COR-L47 (cell line): ENCODE measurements at regions not wholly inside any gene's neighbourhood (a gene's known extent, or its start where the extent isn't known, plus 50 kb on each side); places are given as distances from the start of the nearest gene placed in this dataset.
"Not testable (repeated sequence)": the region's sequence is repeated elsewhere in the genome, so short reads cannot be mapped to it uniquely, and the experiment has no call there.

Experiments used
- DNase-seq: peaks from one replicate; lab custom pipeline; 2025; lab: John Stamatoyannopoulos, UW

DNA sequence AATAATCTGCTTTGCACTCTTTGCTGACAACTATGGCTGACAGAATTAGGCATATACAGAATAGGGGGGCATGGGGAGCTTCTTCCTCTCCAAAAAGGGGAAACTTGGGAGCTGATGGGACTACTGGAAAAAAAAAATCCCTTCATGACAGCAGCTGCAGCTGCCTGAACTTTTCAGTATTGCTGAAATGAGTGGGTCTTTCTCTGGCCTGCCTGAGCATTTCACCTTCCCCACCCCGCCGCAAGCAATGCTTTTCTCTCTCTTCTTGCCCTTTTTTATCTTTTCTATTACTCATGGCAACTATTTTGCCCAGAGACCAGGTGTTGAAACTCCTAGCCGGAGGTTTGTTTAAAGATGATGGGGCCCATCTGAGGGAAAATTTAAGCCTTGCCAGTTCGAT is 244.9 kb downstream of the SEMA3D start:
- DNase-seq: no peak

DNA sequence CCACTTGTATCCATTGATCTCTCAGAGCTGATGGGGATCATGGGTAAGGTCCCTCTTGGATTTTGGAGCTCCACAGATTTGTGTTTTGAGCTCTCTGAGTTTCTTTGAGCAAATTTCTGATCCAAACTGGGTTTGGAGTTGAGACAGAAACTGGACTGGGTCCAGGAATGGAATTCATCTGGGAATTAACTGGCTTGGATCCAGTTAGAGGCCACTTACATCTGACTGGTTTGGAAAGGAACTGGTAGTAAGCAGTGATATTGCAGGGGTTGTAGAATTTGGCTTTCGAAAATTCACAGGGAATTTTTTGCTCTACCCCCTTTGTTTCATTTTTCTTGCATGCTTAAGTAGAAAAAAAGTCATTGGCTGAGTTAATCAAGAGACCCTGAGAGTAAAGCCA is 245.6 kb downstream of the SEMA3D start:
- no peak for DNase-seq

DNA sequence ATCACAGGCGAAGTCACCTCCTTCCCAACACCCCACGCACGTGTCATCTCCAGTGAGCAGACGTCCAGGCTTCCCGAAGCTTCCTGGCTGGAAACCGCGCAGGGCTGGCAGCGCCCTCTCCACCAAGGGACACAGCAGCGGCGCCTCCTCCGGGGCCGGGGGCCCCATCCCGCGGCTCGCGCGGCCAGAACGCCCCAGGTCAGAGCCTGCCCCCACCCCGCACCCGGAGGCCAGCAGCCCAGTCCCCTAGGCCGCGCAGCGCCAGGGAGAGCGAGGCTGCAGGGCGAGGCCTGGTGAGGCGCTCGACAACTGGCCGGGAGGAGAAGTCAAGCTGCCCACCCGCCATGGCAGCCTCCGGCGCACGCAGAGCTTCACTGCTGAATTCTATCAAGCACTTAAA is 247.0 kb downstream of the SEMA3D start:
- no peak for DNase-seq

DNA sequence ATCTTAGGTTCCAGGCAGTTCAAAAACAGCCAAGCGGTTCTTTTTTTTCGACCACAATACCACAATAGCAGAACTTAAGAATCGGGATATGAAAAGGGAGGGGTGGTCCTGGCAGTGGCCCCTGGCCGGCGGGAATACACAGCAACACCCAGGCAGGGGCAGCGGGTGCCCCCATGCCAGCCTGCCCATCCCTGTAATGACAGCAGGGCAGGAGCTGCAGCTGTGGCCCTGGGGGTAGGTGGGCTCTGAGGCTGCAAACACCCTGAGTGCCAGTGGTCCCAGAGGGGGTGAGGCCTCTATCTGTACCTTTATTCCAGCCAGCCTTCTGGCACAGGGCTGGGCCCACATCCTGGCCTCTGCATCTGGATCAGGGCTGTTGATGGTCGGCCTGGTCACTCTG is 247.4 kb downstream of the SEMA3D start:
- no peak for DNase-seq

DNA sequence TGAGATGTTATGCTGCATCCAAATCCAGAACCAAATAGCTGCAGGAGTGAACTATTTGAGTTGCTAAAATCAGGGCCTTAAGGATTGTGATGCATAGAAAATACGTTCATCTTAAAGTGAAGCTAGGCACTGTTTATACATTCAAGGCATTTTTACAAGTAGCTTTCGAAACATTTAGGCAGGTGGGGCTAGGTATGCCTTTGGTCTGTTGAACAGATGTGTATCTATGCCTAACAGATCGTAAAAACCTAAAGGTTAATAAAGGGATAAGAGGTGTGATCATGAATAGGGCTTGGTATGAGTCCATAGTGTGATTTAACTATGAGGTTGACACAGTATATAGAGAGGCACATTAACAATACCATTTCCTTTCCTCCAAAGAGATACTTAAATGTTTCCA is 262.5 kb downstream of the SEMA3D start:
- DNase-seq: no peak

DNA sequence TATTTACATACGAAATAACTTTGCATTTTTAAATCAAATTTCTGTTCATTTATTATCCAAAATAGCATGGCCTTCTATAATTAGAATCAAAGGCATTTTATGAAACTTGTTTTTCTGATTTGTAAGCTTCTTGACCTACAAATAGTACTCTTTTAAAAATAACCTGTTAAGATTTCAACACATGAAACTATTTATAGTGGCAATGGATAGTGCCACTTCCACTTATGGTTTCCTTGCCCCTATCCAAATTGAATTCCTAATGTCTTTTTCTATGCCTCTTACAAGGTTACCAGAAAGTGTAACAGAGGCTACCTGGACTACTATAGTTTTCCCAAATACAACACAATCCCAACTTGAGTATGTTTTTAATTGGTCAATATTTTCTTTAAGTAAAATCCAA is 263.5 kb downstream of the SEMA3D start:
- DNase-seq: no peak

DNA sequence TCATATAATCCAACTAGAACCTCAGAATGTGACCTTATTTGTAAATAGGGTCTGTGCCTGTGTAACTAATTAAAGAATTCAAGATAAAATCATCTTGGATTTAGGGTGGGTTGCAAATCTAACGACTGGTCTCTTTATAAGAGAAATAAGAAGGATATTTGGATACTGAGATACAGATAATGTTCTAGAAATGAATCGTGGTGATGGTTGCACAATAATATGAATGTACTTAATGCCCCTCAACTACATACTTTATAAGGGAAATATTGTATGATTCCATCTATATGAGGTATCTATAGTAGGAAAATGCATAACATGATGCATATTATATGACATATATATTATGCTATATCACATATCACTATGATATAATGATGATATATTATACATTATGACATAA is 265.7 kb downstream of the SEMA3D start:
- no peak for DNase-seq

DNA sequence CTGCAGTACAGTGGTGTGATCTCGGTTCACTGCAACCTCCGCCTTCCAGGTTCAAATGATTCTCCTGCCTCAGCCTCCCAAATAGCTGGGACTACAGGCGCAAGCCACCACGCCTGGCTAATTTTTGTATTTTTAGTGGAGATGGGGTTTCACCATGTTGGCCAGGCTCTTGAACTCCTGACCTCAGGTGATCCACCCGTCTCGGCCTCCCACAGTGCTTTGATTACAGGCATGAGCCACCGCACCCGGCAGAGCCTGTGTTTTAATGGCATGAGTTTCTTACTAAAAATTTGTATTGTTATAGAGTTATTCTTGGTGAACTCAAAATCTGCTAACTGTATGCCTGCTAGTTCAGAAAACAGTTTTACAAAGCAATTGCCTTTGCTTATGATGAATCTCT is 269.9 kb downstream of the SEMA3D start:
- DNase-seq: not testable (repeated sequence)

DNA sequence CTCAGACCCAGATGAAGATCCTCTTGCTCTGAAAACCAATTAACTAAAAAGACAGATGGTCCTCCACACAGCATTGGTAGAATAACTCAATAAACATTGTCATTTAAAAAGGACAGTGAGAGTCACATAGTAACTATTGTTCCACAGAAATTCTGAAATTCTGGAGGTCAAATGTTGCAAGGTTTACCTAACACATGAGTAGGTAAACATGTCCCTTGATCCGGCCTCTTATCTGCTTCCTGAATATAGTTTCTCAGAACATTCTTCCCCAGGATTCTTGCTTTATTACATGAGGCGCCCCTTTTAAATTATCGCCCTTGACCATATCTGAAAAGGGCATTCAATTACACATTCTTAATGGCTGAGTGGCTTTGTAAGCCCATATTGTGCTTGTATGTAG is 270.7 kb downstream of the SEMA3D start:
- DNase-seq: no peak

DNA sequence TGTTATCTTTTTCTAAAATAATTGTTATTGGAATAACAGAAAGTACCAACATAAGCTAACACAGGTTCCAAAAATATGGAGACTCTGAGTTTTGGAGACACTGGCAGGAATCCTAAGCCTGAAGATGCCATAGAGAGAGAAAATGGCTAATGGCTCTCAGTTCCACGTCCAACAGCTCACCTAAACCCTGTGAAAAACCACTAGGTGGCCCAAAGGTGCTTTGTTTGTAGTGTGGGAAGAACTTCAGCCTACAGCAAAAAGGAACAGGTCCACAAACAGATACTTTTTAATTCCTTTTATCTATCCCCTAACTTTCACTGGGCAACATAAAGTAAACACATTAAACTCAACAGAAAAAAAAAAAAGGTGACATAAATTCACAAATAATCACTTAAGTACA is 272.3 kb downstream of the SEMA3D start:
- DNase-seq: peak; percentile 2

DNA sequence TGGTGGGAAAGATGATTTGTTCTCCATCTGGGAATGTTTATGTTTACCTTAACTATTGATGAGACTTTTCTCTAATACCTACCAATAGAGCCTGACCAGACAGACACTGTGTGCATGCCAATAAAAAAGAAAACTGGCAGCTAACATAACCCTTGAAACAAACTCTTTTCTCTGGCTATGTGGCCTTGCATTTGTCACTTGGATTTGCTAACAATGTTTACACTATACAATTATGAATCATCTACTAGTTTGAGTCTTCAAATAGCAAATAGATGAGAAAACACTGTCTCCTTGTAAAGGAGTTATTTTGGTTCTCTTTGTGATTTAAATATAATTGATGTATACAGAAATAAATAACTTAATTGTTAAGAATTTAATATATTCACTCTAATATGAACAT is 273.1 kb downstream of the SEMA3D start:
- no peak for DNase-seq

DNA sequence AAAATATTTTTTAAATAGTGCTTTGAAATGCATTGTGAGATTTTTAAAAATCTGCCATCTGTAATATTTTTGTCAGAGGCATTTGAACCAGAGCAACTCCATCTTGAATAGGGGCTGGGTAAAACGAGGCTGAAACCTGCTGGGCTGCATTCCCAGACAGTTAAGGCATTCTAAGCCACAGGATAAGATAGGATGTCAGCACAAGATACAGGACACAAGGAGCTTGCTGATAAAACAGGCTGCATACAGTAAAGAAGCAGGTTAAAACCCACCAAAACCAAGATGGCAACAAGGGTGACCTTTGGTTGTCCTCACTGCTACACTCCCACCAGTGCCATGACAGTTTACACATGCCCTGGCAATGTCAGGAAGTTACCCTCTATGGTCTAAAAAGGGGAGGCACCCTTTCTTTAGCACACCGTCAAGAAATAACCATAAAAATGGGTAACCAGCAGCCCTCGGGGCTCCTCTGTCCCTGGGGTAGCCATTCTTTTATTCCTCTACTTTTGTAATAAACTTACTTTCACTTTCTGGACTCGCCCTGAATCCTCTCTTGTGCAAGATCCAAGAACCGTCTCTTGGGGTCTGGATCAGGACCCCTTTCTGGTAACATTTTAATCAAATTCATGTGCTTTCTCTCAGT is 273.7 kb downstream of the SEMA3D start:
- DNase-seq: no peak

DNA sequence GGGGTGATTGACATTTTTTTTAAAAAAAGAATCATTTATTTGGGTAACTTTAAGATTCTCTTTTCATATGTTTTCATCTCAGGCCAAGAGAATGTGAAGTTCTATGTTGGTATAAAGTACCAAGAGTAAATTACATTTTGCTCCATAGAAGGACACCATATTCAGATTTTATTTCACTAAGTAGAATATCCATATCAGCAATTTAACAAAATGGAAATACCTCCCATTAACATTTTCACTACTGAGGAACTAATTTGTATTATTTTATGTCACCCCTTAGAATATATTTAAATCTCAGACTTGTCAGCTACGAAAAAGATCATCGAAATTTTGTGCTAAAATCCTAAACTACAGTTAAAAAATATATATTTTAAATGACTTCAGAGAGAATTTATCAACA is 274.3 kb downstream of the SEMA3D start:
- no peak for DNase-seq

DNA sequence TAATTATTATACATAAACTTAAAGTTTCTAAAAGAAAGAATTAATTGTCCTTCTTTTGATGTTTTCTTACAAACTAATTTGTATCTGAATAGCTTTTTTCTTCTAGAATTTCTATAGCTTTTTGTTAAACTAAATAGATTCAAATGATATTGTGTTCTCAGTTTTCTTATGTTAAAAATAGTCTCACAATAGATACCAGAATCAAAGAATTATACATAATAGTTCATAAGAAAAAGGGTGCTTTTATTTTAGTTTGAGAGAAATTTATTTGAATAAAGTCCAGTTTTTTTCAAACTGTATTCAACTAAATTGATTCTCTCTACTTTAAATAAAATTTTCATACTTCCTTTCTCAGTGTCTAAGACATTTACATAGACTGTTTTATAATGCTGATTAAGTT is 274.8 kb downstream of the SEMA3D start:
- no peak for DNase-seq

DNA sequence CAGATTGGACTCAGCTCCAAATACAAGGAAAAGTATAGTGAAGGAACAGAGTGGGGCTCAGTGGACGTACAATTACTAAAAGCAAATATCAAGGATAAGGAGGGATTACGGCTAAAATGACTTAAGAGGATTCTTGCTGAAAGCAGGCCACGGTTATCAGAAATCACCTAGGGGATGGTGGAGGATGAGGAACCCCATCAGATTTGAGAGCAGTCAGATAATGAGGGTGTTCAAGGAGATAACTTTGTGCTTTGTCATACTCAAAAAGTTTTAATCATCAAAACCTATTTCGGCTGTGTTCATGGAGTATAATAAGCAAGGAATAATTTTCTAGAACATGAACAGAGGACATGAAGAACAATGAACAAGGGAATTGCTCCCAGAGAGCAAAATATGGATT is 275.8 kb downstream of the SEMA3D start:
- DNase-seq: no peak

DNA sequence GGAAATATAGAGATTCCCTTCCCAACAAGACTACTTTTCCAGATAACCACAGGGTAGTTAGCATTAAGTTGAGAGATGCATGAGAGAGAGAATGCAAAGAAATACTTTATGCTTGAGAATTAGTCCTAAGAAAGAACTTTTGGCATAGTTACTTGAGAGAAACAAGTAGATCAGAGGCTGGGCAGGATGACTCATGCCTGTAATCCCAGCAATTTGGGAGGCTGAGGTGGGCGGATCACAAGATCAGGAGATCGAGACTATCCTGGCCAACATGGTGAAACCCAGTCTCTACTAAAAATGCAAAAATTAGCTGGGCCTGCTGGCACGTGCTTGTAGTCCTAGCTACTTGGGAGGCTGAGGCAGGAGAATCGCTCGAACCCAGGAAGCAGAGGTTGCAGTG is 276.5 kb downstream of the SEMA3D start:
- DNase-seq: not testable (repeated sequence)

DNA sequence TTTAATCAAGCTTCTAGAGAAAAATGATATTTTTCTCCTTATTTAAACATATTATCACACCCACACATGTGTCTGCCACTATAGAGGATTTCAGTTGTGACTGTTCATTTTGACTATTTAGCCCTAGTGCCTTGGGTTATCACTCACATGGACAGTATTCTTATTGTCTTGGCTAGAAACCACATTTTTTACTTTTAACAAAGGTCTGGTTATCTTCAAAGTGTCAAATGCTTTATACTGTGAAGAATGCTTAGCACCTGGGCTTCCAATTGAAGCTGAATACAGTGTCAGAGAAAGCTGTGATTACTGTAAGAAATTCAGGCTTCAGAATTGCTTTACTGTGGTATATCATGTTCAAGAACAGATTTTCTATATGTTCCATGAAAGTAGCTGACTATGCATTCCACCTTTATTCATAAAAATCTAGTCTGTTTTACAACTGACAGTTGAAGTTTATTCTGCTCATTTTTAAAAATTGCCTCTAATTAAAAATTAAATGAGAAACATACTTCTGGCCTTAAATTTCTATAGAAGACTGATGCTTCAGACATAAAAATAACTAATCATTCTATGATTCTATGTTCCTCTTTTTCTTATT is 278.6 kb downstream of the SEMA3D start:
- no peak for DNase-seq

DNA sequence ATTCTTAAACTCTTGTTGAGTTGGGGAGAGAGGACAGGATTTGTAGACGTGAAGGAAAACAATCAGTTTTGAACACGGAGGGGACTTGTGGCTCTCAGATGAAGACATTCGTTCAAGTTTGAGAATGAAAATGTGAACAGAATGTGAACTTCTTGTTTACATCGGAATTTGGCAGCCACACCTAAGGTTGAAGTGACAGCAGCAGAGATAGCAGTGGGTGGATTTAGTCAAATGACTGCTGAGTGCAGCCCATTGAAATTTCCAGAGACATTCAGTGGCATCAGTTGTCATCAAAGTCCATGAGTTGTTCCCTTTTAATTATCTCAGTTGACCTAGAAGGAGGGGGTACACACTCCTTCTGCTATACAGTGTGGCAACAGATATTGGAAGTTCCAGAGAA is 280.0 kb downstream of the SEMA3D start:
- DNase-seq: no peak

DNA sequence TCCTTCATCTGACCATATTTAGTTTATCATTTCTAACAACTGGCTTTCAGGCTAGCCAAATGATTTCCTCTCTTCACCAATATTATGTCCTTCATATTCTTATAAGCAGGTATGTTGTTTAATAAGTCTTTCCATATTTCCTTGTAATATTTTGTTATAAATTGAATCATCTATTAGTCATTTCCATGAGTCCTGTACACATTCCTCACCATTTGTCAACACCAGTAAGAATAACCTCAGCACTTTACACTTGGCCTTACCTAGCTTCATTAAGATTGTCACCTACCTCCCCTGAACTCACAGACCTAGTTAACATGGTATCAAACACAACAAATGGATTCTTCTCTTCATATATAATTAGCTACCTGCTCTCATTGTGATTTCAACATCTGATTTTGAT is 282.3 kb downstream of the SEMA3D start:
- DNase-seq: no peak

DNA sequence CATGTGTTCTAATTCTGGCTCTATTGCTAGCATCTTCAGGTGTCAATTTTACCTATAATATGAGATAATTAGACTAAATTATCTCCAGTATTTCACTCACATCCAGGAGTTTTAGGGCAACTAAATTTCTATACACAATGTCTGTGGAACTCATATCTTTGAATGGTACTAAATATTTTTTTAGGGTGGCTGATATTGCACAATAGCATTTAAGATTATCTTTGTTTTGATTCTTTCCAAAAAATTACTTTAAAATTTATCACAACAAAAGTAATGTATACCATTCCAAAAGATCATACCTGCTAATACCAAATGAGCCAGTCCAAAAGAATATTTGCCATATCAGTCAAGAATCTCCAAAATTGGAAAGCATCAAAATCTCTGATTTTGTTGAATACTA is 285.5 kb downstream of the SEMA3D start:
- DNase-seq: no peak

DNA sequence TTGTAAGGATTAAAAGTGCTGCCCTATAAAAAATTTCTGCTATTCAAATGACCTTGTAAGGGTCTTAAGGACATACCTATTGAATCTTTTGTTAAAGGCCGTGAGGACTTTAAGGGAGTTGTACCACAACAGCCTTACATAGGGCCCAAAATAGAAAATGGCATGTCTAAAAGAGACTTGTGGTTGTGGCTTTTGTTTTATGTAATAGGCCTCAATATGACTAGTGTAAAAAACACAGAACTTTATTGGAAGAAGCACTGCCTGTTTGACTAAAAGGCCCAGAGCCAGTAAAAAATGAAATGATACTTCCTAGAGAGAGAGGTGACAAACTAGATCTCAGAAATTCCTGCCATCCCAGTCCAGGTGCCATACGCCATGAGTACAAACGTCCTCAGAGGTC is 286.6 kb downstream of the SEMA3D start:
- no peak for DNase-seq

DNA sequence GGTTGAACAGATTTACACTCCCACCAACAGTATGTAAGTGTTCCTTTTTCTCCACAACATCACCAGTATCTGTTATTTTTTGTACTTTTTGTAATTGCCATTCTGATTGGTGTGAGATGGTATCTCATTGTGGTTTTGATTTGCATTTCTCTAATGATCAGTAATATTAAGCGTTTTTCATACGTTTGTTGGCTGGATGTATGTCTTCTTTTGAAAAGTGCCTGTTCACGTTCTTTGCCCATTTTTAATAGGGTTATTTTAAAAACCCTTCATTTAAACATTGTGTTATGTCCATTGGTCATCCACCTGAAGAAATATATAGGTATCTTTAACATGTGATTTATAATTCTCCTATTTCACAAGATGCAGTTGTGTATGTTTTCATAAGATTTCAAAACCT is 291.3 kb downstream of the SEMA3D start:
- no peak for DNase-seq

DNA sequence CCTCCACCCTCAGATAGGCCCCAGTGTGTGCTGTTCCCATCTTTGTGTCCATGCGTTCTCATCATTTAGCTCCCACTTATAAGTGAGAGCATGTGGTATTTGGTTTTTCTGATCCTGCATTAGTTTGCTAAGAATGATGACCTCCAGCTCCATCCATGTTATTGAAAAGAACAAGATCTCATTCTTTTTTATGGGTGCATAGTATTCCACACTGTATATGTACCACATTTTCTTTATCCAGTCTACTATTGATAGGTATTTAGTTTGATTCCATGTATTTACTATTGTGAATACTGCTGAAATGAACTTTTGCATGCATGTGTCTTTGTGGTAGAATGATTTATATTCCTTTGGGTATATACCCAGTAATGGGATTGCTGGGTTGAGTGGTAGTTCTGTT is 303.3 kb downstream of the SEMA3D start:
- not testable (repeated sequence) for DNase-seq

DNA sequence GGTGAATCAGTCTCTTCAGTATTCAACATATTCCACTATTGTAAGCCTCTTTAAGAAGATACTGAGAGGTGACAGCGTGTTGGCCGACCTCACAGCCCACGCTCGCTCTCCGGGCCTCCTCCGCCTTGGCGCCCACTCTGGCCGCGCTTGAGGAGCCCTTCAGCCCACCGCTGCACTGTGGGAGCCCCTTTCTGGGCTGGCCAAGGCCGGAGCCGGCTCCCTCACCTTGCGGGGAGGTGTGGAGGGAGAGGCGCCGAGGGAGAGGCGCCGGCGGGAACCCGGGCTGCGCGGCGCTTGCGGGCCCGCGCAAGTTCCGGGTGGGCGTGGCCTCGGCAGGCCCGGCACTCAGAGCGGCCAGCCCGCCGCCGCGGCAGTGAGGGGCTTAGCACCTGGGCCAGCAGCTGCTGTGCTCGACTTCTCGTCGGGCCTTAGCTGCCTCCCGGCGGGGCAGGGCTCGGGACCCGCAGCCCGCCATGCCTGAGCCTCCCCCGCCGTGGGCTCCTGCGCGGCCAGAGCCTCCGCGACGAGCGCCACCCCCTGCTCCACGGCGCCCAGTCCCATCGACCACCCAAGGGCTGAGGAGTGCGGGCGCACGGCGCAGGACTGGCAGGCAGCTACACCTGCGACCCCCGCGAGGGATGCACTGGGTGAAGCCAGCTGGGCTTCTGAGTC is 306.4 kb downstream of the SEMA3D start:
- DNase-seq: not testable (repeated sequence)
